NCI-H1930 (cell line): ENCODE measurements at regions not wholly inside any gene's neighbourhood (a gene's known extent, or its start where the extent isn't known, plus 50 kb on each side); places are given as distances from the start of the nearest gene placed in this dataset.
"Not testable (repeated sequence)": the region's sequence is repeated elsewhere in the genome, so short reads cannot be mapped to it uniquely, and the experiment has no call there.

Experiments used
- DNase-seq, 2 experiments: peaks; one replicate each; lab custom pipeline; 2025; lab: John Stamatoyannopoulos, UW

DNA sequence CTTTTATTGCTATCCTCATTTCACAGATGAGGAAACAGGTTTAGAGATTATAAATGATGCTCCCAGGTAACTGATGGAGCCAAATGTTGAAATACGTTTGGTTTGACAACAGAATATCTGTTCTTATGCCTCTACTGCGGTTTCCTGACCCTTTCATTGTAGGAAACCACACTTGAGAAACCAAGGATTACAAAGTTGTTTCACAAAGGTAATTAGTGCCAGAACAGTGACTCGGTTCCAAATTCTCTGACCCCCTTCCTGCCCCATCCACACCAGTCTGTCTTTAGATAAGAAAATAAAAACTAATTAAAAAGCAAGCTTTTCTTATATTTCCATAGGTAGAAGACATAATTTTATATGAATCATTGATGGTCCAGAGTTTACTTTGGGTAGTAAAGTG is 393.7 kb upstream of the MBL2 start:
- DNase-seq: no peak

DNA sequence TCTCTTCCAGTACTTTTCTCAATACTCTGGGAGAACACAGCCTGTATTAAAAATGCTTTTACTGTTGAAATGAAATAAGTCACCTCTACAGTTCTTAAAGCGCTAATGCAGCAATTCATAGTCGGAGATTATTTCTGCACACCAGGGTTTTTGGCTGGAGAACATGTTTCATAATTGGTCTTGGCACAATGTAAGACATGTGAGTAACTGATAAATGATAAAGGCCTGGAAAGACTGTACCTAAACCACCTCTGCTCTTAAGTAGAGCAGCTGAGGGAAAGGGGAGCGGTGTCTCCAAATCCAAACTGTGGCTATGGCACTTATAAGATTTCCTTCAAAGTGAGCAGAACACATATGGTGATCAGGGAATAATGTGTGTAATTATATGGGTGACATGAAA is 390.3 kb upstream of the MBL2 start:
- DNase-seq: no peak

DNA sequence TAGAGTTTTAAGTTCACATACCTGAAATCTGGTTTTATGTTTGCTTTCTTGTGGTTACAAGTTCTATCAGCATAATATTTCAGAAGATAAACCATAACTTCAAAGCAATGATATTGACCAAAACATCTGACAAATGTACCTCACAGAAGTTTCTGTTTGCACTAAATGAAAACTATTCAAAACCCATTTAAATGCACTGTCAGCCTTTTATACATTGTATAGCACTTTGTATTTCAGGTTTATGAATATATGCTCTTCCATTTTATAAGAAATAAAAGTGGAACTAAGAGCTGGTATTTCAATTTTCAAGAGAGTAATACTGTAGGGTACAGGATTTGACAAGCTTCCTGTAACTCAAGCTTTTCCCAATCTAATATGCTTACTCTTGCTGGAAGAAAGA is 388.6 kb upstream of the MBL2 start:
- DNase-seq: no peak

DNA sequence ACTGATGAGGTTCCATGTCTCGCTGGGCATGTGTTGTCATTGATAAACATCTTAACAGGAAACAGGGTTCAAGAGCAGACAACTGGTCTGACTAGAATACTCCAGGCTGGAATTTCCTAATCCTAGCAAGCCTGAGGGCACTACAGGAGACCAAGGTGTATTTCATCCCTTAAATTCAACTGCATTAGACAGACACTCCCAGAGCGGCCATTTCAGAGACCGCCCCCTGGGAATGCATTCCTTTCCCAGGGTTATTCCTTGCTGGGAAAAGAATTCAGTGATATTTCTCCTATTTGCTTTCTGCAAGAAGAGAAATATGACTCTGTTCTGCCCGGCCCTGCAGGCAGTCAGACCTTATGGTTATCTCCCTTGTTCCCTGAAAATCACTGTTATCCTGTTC is 383.1 kb upstream of the MBL2 start:
- not testable (repeated sequence) for DNase-seq

DNA sequence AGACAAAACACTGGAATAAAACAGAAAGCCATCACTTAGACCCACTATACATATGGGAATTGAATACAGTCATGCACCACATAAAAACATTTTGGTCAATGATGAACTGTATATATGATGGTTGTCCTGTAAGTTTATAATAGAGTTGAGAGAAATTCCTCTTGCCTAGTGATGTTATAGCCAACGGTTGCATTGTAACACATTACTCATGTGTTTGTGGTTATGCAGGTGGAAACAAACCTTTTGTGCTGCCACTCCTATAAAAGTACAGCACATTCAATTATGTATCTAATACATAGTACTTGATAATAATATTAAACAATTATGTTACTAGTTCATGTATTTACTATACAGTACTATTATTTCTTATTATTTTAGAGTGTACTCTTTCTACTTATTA is 381.2 kb upstream of the MBL2 start:
- DNase-seq: no peak

DNA sequence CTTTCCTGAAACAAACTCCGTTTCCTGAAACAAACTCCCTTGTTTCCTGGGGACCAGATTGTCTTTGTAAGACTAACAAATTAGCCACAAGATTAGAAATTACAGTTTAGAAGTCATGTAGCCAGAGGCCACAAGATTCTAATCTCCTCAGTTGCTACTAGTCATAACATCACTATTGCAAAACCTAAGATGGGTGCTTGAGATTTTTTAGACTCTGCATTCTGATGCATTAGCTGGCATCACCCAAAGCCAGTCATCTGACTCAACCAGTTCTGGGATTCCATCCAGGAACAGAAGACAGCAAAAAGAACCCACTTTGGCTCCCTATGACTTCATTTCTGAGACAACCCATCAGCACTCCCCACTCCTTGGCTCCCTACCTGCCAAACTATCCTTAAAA is 367.9 kb upstream of the MBL2 start:
- no peak for DNase-seq

DNA sequence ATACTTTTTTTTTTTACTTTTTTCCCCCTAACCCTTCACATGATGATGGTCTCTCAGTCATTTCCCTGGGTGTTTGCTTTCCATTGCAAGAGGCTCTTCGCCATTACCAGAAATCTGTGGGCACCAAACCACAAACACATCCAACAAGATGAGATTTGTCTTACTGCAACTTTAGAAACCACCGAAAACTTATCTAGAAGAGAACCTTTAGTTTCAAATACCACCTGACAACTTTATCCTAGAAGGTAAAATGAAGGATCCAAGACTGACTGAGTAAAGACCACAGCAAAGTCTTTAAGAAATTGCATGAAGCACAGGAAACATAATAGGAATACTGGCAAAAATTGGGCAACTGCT is 363.3 kb upstream of the MBL2 start:
- no peak for DNase-seq

DNA sequence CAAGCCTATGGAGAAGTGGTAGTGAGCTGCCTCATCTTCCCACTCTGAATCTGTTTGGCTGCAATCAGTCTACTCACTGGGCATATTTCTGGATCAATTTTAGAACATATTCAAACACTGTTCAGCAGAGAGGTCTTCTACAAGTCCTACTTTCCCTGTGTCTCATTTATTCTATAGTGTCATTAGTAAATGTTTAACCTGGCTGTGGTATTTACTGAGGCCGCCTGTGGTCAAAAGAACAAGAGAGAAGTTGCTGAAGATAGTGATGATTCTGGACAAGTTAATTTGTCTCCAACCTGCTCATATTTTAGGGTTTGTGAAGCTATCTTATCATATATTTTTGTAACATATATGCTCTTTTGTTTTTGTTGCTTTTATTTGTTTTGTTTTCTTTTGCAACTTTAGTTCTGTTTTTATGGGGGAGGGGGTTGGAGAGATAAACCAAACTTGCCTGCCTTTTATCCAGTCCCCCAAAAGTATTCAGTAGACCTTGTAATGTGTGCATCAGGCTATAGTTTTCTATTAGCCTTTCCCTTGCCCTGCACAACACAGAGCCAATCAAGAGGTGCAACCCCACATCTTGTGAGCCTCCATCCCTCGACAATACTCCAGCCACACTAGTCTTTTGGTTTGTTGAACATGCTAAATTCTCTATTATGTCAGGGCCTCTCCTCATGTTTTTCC is 362.8 kb upstream of the MBL2 start:
- no peak for DNase-seq

DNA sequence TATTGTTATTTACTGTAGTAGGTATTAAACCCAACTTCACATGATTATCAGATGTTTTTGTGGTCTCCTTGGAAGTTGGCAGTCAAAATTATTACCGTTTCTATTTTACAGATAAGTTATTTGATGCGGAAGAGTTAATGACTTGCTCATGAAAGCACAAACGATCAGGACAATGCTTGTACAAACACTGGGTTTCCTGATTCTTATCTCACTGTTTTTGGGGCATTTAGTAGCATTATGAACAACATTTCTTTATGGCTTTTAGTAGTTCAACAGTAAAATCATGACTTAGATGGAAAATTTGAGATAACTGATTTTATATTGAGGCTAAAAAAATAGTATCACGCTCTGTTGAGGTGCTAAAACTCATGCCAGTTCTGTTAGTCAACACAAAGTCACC is 361.5 kb upstream of the MBL2 start:
- no peak for DNase-seq

DNA sequence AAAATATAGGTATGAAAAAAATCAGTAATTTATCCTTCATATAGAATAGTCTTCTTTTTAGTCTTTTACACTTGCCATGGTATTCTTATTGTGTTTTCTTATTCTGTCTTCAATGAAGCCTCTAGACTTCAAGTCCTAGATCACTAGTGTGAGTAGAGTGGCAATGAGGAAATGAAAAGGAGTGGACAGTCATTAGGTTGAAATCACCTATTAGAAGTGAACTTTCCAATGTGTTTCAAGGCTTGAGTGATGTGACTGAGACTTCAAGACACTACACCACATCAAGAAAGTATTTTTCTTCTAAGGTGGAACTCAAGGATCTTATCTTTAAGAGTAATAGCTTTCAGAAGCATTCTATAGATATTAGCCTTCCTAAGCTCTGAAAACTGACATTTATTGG is 357.8 kb upstream of the MBL2 start:
- no peak for DNase-seq

DNA sequence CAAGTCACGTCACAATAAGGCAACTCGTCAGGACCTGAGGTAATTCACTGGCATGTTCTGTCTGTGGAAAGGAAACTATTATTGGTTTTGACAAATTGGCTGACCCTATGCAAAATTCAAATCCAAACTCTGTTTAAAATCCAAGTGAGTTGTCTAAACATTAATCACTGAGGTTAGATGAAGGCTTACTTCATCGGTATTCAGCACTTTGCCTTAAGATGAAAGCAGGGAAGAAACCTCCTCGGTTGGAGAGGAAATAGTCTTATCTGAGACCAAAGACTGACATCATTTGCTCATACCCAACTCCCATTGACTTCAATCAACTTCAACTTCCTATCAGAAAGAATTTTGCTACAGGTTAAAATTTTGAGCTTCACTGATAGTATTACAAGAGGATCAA is 355.1 kb upstream of the MBL2 start:
- no peak for DNase-seq

DNA sequence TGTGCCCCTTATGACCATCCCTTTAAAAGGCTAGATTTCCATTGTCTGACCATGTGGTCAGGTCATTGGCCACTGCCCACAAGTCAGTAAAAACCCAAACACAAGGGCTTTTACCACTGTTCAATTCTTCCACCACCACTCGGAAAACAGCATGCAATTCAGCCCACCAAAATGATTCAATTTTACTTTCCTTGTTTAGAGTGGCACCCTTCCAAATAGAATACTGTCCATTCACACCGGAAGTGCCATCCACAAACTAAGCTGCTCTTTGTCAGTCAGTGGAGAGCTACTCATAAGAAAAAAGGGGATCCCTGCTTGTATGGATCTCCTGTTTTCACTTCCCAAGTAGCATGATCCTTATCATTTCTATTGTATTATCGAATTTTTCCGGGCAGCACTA is 350.7 kb upstream of the MBL2 start:
- no peak for DNase-seq

DNA sequence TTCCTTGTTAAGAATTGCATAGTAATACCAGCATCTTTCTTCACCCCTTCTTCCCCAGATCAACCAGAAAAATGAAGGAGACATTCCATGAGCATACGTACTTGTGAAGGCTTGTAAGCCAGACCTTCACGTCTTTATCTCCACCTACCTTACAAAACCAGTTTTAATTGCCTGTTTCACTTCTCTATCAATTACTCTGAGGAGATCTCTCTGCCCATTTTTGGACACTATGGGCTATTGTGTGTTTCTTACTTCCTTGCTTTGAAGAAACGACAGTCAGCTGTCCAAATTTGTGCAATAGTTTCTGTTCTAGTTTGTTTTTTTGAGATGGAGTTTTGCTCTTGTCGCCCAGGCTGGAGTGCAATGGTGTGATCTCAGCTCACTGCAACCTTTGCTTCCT is 349.7 kb upstream of the MBL2 start:
- no peak for DNase-seq

DNA sequence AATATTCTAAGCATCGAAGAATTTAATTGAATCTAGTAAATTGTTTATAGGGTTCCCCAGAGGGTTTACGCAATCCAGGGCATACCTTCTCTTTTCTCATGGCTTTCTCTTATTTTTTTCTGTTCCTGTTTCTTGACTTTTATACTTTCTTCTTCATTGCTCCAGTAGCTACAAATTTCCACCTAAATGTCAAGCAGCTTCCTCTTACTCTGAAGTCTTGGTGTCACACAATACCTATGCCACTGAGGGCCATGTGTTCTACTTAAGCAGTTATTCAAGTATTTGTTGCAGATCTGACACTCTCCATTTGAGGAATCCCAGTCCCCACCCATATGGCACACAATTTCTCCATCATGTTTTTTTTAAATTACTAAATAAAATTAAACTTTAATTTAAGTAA is 343.1 kb upstream of the MBL2 start:
- DNase-seq: no peak

DNA sequence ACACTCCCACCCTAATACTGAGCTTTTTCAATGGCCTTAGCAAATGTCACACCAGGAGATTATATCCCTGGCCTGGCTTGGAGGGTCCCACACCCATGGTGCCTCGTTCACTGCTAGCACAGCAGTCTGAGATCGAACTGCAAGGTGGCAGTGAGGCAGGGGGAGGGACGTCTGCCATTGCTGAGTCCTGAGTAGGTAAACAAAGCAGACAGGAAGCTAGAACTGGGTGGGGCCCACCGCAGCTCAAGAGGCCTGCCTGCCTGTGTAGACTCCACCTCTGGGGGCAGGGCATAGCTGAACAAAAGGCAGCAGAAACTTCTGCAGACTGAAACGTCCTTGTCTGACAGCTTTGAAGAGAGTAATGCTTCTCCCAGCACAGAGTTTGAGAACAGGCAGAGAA is 338.9 kb upstream of the MBL2 start:
- DNase-seq: no peak

DNA sequence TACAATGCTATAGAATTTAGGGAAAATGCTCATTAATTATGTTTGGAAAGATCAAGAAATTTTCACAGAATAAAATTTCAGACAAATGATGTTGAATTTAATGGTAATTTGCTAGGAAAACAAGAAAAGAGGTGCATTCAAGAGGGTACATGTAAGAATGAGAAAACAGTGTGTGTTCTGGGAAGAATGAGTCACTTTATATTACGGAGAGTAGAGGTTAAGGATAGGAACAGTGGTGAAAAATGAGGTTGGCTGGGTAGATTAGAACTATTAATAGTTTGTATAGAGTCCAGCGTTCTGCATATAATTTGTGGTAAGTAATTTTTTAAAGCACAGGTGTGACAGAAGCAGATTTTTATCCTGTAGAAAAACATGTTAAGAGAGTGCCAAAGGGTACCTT is 336.7 kb upstream of the MBL2 start:
- no peak for DNase-seq

DNA sequence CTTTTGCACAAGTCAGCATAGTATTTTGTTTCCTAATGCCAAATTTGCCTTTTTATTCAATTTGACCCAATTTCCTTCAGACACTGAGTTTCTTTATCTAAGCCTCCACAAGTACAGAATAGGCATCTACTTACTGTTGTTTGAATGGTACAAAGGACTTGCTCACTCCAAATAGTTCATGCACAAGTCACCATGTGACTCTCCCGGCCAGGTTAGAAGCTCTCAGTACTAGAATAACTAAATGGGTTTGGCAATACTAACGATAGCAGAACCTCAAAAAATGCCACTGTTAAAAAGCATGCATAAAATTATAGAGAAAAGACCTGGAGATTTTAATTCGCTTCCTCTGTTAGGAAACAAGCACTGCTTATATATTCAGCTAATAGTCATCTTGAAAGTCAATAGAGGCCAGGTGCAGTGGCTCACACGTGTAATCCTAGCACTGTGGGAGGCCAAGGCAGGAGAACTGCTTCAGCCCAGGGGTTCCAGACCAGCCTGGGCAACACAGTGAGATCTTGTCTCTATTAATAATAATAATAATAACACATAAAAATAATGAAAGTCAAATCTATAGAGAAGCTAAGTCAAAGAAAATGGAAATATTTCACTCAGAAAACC is 335.8 kb upstream of the MBL2 start:
- DNase-seq: no peak

DNA sequence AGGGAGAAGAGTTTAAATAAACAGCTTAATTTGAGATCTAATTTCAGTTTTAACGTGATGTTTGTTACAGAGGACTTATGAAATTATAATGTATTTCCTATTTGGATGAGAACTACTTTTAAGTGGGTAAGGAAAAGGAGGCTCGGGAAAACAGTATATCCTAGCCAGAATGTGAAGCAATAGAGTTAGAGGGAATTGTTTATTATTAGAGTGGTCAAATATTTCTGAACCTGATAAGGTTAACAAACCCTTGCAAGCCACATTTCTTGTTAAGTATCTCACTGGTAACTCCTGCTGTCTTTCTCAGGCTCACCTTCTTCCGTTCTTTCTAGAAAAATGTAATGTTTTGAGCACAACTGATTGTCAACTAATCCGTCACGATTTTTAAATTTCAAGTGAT is 335.1 kb upstream of the MBL2 start:
- DNase-seq: no peak

DNA sequence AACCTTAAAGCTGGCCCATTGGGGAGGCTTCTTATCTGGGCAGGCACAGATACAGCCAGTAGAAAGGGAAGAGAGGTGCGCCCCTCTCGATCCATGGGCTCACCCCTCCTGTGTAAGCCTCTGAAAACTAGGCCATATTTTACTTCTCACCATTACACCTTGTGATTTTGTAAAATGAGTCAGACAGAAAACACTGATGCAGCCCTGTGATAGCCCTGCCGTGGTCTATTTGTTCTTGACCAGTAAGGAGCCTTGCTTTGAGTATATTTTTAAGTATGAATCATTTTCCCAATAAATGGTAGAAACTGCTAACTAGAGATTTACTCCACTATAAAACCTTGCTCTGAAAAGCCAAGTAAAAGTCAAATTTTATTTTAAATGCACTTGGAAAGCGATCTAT is 329.8 kb upstream of the MBL2 start:
- DNase-seq: no peak

DNA sequence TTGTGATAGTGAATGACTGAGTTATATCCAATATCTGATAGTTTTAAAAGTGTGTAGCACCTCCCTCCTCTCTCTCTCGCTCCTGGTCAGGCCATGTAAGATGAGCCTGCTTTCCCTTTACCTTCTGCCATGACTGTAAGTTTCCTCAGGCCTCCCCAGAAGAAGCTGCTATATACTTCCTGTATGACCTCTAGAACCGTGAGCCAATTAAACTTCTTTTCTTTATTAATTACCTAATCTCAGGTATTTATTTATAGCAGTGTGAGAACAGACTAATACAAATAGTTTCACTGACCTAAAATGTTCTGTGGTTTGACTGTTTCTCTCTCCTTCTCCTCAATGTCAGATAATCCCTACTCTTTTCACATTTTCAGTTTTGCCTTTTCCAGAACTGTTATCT is 321.3 kb upstream of the MBL2 start:
- no peak for DNase-seq

DNA sequence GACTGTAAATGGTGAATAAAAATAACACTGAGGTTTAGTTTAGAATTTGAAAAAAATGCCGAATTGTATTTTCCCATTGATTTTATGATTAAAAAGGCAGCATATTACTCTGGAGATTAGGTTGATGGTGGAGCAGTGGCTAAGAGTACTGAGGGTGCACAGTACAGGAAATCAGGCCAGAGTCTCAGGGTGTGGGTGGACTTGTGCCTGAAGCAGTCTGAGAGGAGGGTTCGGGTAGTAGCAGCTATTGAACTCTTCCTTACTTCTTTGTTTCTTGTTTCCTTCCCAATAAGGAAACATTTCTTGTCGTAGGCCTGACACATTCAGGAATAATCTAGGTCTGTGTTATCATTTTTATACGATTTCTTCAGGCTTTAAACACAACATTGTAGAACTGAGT is 319.0 kb upstream of the MBL2 start:
- DNase-seq: no peak

DNA sequence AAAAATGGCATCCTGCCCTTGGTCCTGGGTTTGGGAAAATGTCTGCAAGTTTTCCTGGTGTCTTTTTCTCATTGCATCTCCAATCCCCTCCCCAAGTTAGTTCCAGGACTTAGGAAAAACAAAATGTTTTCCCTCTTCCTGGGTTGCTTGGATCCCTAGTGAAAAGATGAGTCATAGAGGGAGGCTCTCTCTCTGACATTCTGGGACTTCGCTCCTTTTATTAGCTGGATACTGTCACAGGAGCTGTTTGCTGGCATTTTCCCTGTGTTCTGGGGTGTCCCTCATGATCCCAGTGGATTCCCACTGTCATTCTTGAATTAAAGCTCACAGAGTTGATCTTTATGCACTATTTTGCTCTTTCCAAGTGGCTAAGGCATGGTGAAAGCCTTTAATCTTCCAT is 316.4 kb upstream of the MBL2 start:
- no peak for DNase-seq

DNA sequence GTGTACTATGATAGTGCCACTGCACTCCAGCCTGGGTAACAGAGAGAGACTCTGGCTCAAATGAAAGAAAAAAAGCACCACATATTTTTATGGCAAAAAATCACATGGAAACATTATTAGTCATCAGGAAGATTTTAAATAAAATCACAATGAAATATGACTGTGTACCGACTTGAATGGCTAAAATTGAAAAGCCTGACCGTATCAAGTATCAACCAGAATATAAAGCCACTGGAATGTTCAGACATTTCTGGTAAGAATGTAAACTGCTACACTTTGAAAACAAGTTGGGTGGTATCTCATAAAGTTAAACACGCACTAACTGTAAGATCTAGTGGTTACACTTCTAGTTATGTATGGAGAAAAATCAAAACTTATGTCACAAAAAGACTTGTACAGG is 306.7 kb upstream of the MBL2 start:
- no peak for DNase-seq

DNA sequence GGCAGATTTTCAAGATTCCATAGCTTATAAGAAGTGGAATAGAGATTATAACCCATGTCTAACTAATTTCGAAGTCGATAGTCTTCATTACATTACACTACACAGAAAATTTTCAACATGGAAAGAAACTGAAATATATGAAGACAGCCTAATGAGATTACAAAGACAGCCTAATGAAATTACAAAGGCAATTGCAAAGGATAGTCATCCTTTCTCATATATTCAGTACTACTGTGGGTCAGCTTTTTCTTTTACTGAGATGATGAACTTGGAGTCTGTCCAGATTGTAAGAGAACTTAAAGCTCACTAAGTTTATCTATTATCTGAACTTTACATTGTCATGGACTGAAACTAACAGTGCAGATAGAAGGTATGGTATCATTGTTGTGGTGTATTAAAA is 304.4 kb upstream of the MBL2 start:
- DNase-seq: no peak

DNA sequence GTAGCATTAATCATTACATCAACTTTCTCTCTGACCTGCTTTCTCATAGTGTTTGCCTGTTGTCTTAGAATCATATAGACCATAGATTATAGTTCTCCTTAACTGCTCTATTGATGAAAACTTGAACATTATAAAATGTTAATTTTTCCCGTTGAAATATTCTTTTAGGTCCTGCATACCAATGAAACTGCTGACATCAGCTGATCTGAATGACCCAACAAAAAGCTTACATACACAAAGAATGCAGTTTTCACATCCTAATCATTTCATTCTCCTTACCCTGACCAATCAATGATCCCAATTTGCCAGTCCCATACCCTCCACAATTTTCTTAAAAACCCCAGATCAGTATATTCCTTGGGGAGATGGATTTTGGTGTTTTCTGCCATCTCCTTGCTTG is 302.9 kb upstream of the MBL2 start:
- DNase-seq: no peak
